ENCODE measurements at regions not wholly inside any gene's neighbourhood (a gene's known extent, or its start where the extent isn't known, plus 50 kb on each side); places are given as distances from the start of the nearest gene placed in this dataset.

GRCh38 chr5:57859626-57860025 is 377.0 kb upstream of the ACTBL2 start:
- TF ChIP-seq GATA2 (IDR thresholded peaks at IDR 0.05; ENCODE audit: low read depth, low read length) (no peak), GATA3 (IDR thresholded peaks at IDR 0.05; ENCODE audit: low read depth, low read length) (no peak)
